IMR-90 (cell line): ENCODE measurements at regions not wholly inside any gene's neighbourhood (a gene's known extent, or its start where the extent isn't known, plus 50 kb on each side); places are given as distances from the start of the nearest gene placed in this dataset.

ENCODE experiments used
- ATAC-seq: fragments of 200-7000 bp; cut with Tn5 transposase; 2 replicates; pipeline ENCODE4 v1.9.1; 2020; ENCODE audit warnings: low read depth, mild to moderate bottlenecking, moderate library complexity
- BruUV-seq: library from RNA; stranded (reverse); fragments of 400-500 nt; replicated peaks from 2 replicates; lab custom pipeline; 2021; lab: Mats Ljungman, UMichigan
- CTCF ChIA-PET: fragments of 300-600 bp; formaldehyde crosslinking; extraction: SDS; loops from one replicate; lab custom pipeline; 2021; ENCODE audit warnings: antibody characterized with exemption; lab: Yijun Ruan, JAX
- POLR2A ChIA-PET: fragments of 300-600 bp; sonication (Branson Sonifier 250); formaldehyde crosslinking; loops from one replicate; lab custom pipeline; 2022; ENCODE audit warnings: antibody characterized with exemption; ENCODE audit not compliant: unreplicated experiment; lab: Charles Lee
- DNase-seq: peaks from one replicate; pipeline ENCODE4 v3.0.0; 2013
- H2AFZ ChIP-seq: replicated peaks from 2 replicates; pipeline ENCODE3; 2013; ENCODE audit warnings: low read length, mild to moderate bottlenecking; ENCODE audit not compliant: poor library complexity
- H2AK5ac ChIP-seq: 2 replicates; pipeline ENCODE4 v1.6.1; 2013; ENCODE audit warnings: low read depth, low read length, inconsistent platforms
- H2AK9ac ChIP-seq: replicated peaks from 2 replicates; pipeline ENCODE3; 2013; ENCODE audit warnings: mild to moderate bottlenecking, low read depth, low read length, moderate library complexity; ENCODE audit not compliant: poor library complexity
- H2BK120ac ChIP-seq: 2 replicates; pipeline ENCODE4 v1.6.1; 2013; ENCODE audit warnings: low read depth, low read length, inconsistent platforms
- H2BK15ac ChIP-seq: 3 replicates; pipeline ENCODE4 v1.6.1; 2013; ENCODE audit warnings: low read depth, low read length, inconsistent platforms
- H2BK20ac ChIP-seq: 2 replicates; pipeline ENCODE4 v1.6.1; 2013; ENCODE audit warnings: low read depth, mild to moderate bottlenecking, inconsistent platforms, low read length, moderate library complexity
- H2BK5ac ChIP-seq: 2 replicates; pipeline ENCODE4 v1.6.1; 2013; ENCODE audit warnings: mild to moderate bottlenecking, low read depth, low read length, inconsistent platforms; ENCODE audit not compliant: poor library complexity, severe bottlenecking
- H3K14ac ChIP-seq: replicated peaks from 2 replicates; pipeline ENCODE4 v1.6.1; 2013; ENCODE audit warnings: low read depth, low read length, inconsistent platforms
- H3K18ac ChIP-seq: 2 replicates; pipeline ENCODE4 v1.6.1; 2013; ENCODE audit warnings: low read depth, low read length, control low read depth
- H3K23ac ChIP-seq: 2 replicates; pipeline ENCODE4 v1.6.1; 2013; ENCODE audit warnings: low read depth, low read length, inconsistent platforms
- H3K27ac ChIP-seq: 2 replicates; pipeline ENCODE4 v1.5.1; 2013; ENCODE audit warnings: mild to moderate bottlenecking, control low read depth, low read length; ENCODE audit not compliant: insufficient read depth
- H3K27me3 ChIP-seq: 2 replicates; pipeline ENCODE4 v1.6.1; 2013; ENCODE audit warnings: low read length; ENCODE audit not compliant: control insufficient read depth, insufficient read depth
- H3K36me3 ChIP-seq: 2 replicates; pipeline ENCODE4 v1.6.1; 2013; ENCODE audit warnings: low read length, mixed read lengths; ENCODE audit not compliant: control insufficient read depth, insufficient read depth
- H3K4ac ChIP-seq: 2 replicates; pipeline ENCODE4 v1.6.1; 2013; ENCODE audit warnings: low read depth, low read length, inconsistent platforms
- H3K4me1 ChIP-seq: 2 replicates; pipeline ENCODE4 v1.6.1; 2013; ENCODE audit warnings: low read length, mixed read lengths; ENCODE audit not compliant: control insufficient read depth, insufficient read depth
- H3K4me2 ChIP-seq: 2 replicates; pipeline ENCODE4 v1.6.1; 2013; ENCODE audit warnings: low read depth, mild to moderate bottlenecking, control low read depth, low read length, moderate library complexity
- H3K4me3 ChIP-seq: 2 replicates; pipeline ENCODE4 v1.5.1; 2013; ENCODE audit warnings: low read depth, mild to moderate bottlenecking, control low read depth, low read length, moderate library complexity; ENCODE audit not compliant: insufficient read depth
- H3K56ac ChIP-seq: 2 replicates; pipeline ENCODE4 v1.6.1; 2013; ENCODE audit warnings: low read length, inconsistent platforms; ENCODE audit not compliant: insufficient read depth; ENCODE audit errors: extremely low read depth
- H3K79me1 ChIP-seq, 2 experiments: 2 replicates each; pipeline ENCODE4 v1.6.1; 2013; ENCODE audit warnings: low read length in 2 of 2, inconsistent platforms in 1 of 2, low read depth in 1 of 2
- H3K9ac ChIP-seq: 2 replicates; pipeline ENCODE4 v1.6.1; 2013; ENCODE audit warnings: low read depth, low read length, control low read depth
- H3K9me1 ChIP-seq: 2 replicates; pipeline ENCODE4 v1.6.1; 2013; ENCODE audit warnings: low read length, inconsistent platforms; ENCODE audit not compliant: insufficient read depth
- H3K9me3 ChIP-seq: 2 replicates; pipeline ENCODE4 v1.6.1; 2013; ENCODE audit warnings: low read length; ENCODE audit not compliant: control insufficient read depth, insufficient read depth
- H4K20me1 ChIP-seq: 2 replicates; pipeline ENCODE4 v1.6.1; 2013; ENCODE audit warnings: low read length, inconsistent platforms; ENCODE audit not compliant: insufficient read depth
- H4K5ac ChIP-seq: 2 replicates; pipeline ENCODE4 v1.6.1; 2013; ENCODE audit warnings: mild to moderate bottlenecking, low read depth, low read length, control low read depth
- H4K8ac ChIP-seq, 2 experiments: 2 replicates each; pipeline ENCODE4 v1.6.1; 2013; ENCODE audit warnings: low read depth in 2 of 2, low read length in 2 of 2, control low read depth in 1 of 2, inconsistent platforms in 1 of 2
- H4K91ac ChIP-seq: 2 replicates; pipeline ENCODE4 v1.6.1; 2013; ENCODE audit warnings: low read depth, low read length, inconsistent platforms; ENCODE audit not compliant: insufficient read depth
- BHLHE40 ChIP-seq: fragments of 150-350 bp; IDR thresholded peaks from 2 replicates; pipeline ENCODE4 v1.6.1; 2016; ENCODE audit warnings: mild to moderate bottlenecking, low read depth, low read length
- FOS ChIP-seq: fragments of 150-350 bp; IDR thresholded peaks from 2 replicates; pipeline ENCODE4 v1.6.1; 2016; ENCODE audit warnings: low read depth, low read length
- MAFK ChIP-seq: IDR thresholded peaks from 2 replicates; pipeline ENCODE4 v1.6.1; 2012; ENCODE audit warnings: low read depth, low read length, improper control_type of control experiment
- MAZ ChIP-seq: IDR thresholded peaks from 2 replicates; pipeline ENCODE4 v1.6.1; 2012; ENCODE audit warnings: low read depth, mild to moderate bottlenecking, low read length, improper control_type of control experiment, moderate library complexity, borderline replicate concordance
- MXI1 ChIP-seq: IDR thresholded peaks from 2 replicates; pipeline ENCODE4 v1.6.1; 2012; ENCODE audit warnings: low read depth, mild to moderate bottlenecking, low read length, moderate library complexity, borderline replicate concordance
- POLR2A ChIP-seq: IDR thresholded peaks from 2 replicates; pipeline ENCODE4 v1.6.1; 2012; ENCODE audit warnings: mild to moderate bottlenecking, low read depth, low read length
- RCOR1 ChIP-seq: IDR thresholded peaks from 2 replicates; pipeline ENCODE4 v1.6.1; 2012; ENCODE audit warnings: mild to moderate bottlenecking, low read length, improper control_type of control experiment; ENCODE audit not compliant: insufficient replicate concordance
- SMC3 ChIP-seq: fragments of 150-350 bp; IDR thresholded peaks from 2 replicates; pipeline ENCODE4 v1.6.1; 2016; ENCODE audit warnings: low read depth, mild to moderate bottlenecking, antibody characterized with exemption, low read length, moderate library complexity
- USF2 ChIP-seq: fragments of 150-350 bp; IDR thresholded peaks from 2 replicates; pipeline ENCODE4 v1.6.1; 2017; ENCODE audit warnings: mild to moderate bottlenecking, antibody characterized with exemption, low read length, low read depth
- WGBS, 2 experiments: methylation state at CpG; one replicate each; pipeline versions ENCODE4 v1.1.5 to v1.1.7; 2013; ENCODE audit warnings: missing lambda C conversion rate in 2 of 2; ENCODE audit not compliant: insufficient read length in 1 of 2; ENCODE audit errors: extremely low coverage in 2 of 2; 5-methylcytosine and 5-hydroxymethylcytosine counted together
- dilution Hi-C: fragments of 300-500 bp; cut with HindIII; formaldehyde crosslinking; loops from one replicate; pipeline ENCODE4 v1.14.3; 2018; ENCODE audit warnings: low sequenced_read_pairs; ENCODE audit not compliant: unreplicated experiment
- in situ Hi-C: fragments of 300-500 bp; cut with MboI; formaldehyde crosslinking; loops from 3 replicates; pipeline ENCODE4 v1.14.3; 2019; ENCODE audit warnings: low sequenced_read_pairs, inconsistent platforms, mixed read lengths
- intact Hi-C: fragments of 100-400 bp; cut with micrococcal nuclease; formaldehyde crosslinking; loops from 2 replicates; pipeline ENCODE4 v1.10.0; 2022

- Histone ChIP-seq H3K14ac (no peak overlapping the region), H2AK9ac (no peak overlapping the region), H4K91ac (no peak overlapping the region), H3K9ac (no peak overlapping the region), H2BK15ac (no peak overlapping the region), H3K27me3 (no peaks in the 10 kb centered on the region), H2BK20ac (no peak overlapping the region), H2BK5ac (no peak overlapping the region), H3K79me1 (no peaks in the 10 kb centered on the region), H3K4ac (no peak overlapping the region), H3K18ac (no peak overlapping the region), H3K4me1 (no peaks in the 10 kb centered on the region), H4K8ac (no peak overlapping the region), H3K36me3 (no peaks in the 10 kb centered on the region), H3K9me1 (no peaks in the 10 kb centered on the region), H2BK120ac (no peak overlapping the region), H4K5ac (no peak overlapping the region), H2AFZ (no peak overlapping the region), H3K9me3 (peaks cover 2% of the 10 kb centered on the region), H3K23ac (no peak overlapping the region), H3K4me2 (no peak overlapping the region), H3K27ac (no peak overlapping the region), H4K20me1 (no peaks in the 10 kb centered on the region), H2AK5ac (no peak overlapping the region), H3K4me3 (no peak overlapping the region), H3K56ac (no peak overlapping the region)
- CTCF ChIA-PET, result no interaction called here
- TF ChIP-seq BHLHE40 (no peak), FOS (no peak), MXI1 (no peak), RCOR1 (no peak), POLR2A (no peak), USF2 (no peak), MAZ (no peak), MAFK (no peak), SMC3 (no peak)
- intact Hi-C loops, result no loop called here
- no peak for ATAC-seq
- in situ Hi-C loops, result no loop called here
- 20% methylated on average over 1 of the region's 4 CpGs; no CpG with 5 or more reads in 1 of the 2 experiments for WGBS, 2 experiments
- POLR2A ChIA-PET, result no interaction called here
- dilution Hi-C loops, result no loop called here
- no peak for DNase-seq
- BruUV-seq, result no TSS peak
Measured at GRCh38 chr2:7510353-7510752, 593.1 kb downstream of the RNF144A start.
